Left forelimb (tissue), 1 donor: ENCODE measurements at regions not wholly inside any gene's neighbourhood (a gene's known extent, or its start where the extent isn't known, plus 50 kb on each side); places are given as distances from the start of the nearest gene placed in this dataset.
"Not testable (repeated sequence)": the region's sequence is repeated elsewhere in the genome, so short reads cannot be mapped to it uniquely, and the experiment has no call there.

Source experiments
- DNase-seq: peaks from one replicate; pipeline ENCODE4 v3.0.0-alpha.2; 2018; ENCODE audit warnings: low spot score

GRCh38 chr14:21825149-21825743 lies 151.6 kb upstream of the OR4E1 start:
- no peak for DNase-seq

GRCh38 chr14:21822109-21822508 lies 148.5 kb upstream of the OR4E1 start:
- no peak for DNase-seq

- no peak for DNase-seq
Measured at GRCh38 chr14:21820631-21821030, 147.0 kb upstream of the OR4E1 start.

GRCh38 chr14:21819891-21820290 lies 146.3 kb upstream of the OR4E1 start:
- DNase-seq = not testable (repeated sequence)

- DNase-seq = not testable (repeated sequence)
Measured at GRCh38 chr14:21817010-21817409, 143.4 kb upstream of the OR4E1 start.

GRCh38 chr14:21807975-21808374 lies 134.4 kb upstream of the OR4E1 start:
- no peak for DNase-seq

- DNase-seq = no peak
Measured at GRCh38 chr14:21804981-21805380, 131.4 kb upstream of the OR4E1 start.

- no peak for DNase-seq
Measured at GRCh38 chr14:21802441-21802840, 128.8 kb upstream of the OR4E1 start.

- no peak for DNase-seq
Measured at GRCh38 chr14:21796916-21797315, 123.3 kb upstream of the OR4E1 start.

GRCh38 chr14:21795456-21795855 lies 121.8 kb upstream of the OR4E1 start:
- DNase-seq = no peak

GRCh38 chr14:21791749-21792148 lies 118.1 kb upstream of the OR4E1 start:
- DNase-seq = no peak

GRCh38 chr14:21788687-21789086 lies 115.1 kb upstream of the OR4E1 start:
- DNase-seq = not testable (repeated sequence)

GRCh38 chr14:21787242-21787641 lies 113.6 kb upstream of the OR4E1 start:
- DNase-seq = not testable (repeated sequence)

GRCh38 chr14:21781543-21781942 lies 107.9 kb upstream of the OR4E1 start:
- no peak for DNase-seq

GRCh38 chr14:21780429-21781084 lies 106.9 kb upstream of the OR4E1 start:
- DNase-seq = no peak

GRCh38 chr14:21771671-21772070 lies 98.1 kb upstream of the OR4E1 start:
- no peak for DNase-seq

- DNase-seq = no peak
Measured at GRCh38 chr14:21768875-21769257, 95.2 kb upstream of the OR4E1 start.

GRCh38 chr14:21768116-21768874 lies 94.7 kb upstream of the OR4E1 start:
- no peak for DNase-seq

- not testable (repeated sequence) for DNase-seq
Measured at GRCh38 chr14:21760360-21760759, 86.7 kb upstream of the OR4E1 start.

- DNase-seq = no peak
Measured at GRCh38 chr14:21749306-21749868, 75.8 kb upstream of the OR4E1 start.

- DNase-seq = no peak
Measured at GRCh38 chr14:21748869-21749303, 75.3 kb upstream of the OR4E1 start.

GRCh38 chr14:21735639-21736307 lies 62.2 kb upstream of the OR4E1 start:
- no peak for DNase-seq
